Fibroblast of lung (primary cell): ENCODE measurements at regions not wholly inside any gene's neighbourhood (a gene's known extent, or its start where the extent isn't known, plus 50 kb on each side); places are given as distances from the start of the nearest gene placed in this dataset.

Source experiments
- EZH2 ChIP-seq: IDR thresholded peaks from 2 replicates; pipeline ENCODE4 v1.5.1; 2012; ENCODE audit warnings: low read length, control low read depth, mild to moderate bottlenecking; ENCODE audit errors: missing control alignments
- TF ChIP-seq, protein P1 (sequence below), 2 donors: IDR thresholded peaks in 1 of 2; conservative IDR thresholded peaks in 1 of 2; 1 replicate in 1 of 2; 2 replicates in 1 of 2; pipeline ENCODE4 v1.5.1; 2011 to 2012; ENCODE audit warnings: low read length in 2 of 2, control low read depth in 1 of 2, inconsistent platforms in 1 of 2, low read depth in 1 of 2, mild to moderate bottlenecking in 1 of 2

DNA sequence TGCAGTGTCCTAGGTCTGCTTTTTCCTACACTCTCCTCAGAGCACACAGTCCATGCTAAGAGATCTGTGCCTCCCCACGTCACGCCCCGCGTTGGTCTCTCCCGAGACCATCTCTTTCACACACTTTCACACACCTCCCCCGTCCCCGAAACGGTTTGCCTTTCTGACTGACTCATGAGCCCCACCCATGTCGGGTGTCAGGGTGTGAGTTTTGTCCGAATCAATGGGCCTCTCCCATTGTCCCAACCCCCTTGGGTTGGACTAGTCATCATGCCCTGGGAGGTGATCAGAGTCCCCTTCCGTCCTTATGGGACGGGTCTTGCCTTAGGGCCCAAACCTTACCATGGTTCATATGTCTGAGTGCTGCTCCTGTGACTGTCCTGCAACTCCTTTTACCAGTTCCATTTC is 214.0 kb upstream of the HTR2A start:
- TF ChIP-seq, protein P1, sequence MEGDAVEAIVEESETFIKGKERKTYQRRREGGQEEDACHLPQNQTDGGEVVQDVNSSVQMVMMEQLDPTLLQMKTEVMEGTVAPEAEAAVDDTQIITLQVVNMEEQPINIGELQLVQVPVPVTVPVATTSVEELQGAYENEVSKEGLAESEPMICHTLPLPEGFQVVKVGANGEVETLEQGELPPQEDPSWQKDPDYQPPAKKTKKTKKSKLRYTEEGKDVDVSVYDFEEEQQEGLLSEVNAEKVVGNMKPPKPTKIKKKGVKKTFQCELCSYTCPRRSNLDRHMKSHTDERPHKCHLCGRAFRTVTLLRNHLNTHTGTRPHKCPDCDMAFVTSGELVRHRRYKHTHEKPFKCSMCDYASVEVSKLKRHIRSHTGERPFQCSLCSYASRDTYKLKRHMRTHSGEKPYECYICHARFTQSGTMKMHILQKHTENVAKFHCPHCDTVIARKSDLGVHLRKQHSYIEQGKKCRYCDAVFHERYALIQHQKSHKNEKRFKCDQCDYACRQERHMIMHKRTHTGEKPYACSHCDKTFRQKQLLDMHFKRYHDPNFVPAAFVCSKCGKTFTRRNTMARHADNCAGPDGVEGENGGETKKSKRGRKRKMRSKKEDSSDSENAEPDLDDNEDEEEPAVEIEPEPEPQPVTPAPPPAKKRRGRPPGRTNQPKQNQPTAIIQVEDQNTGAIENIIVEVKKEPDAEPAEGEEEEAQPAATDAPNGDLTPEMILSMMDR (conservative IDR thresholded peaks at IDR 0.05 in 1 of 2, IDR thresholded peaks at IDR 0.05 in 1 of 2; ENCODE audit: low read depth in 1 of 2, low read length in 2 of 2), result no peak
- TF ChIP-seq EZH2, result no peak
